NCI-H748 treated with DMSO at 0.1 percent for 48 hours (cell line): ENCODE measurements at regions not wholly inside any gene's neighbourhood (a gene's known extent, or its start where the extent isn't known, plus 50 kb on each side); places are given as distances from the start of the nearest gene placed in this dataset.

ENCODE experiments used
- DNase-seq: peaks from one replicate; lab custom pipeline; 2025; lab: John Stamatoyannopoulos, UW

GRCh38 chrX:57848857-57849256 is 61.4 kb downstream of the ZXDA start:
- DNase-seq = no peak

- DNase-seq = peak; percentile 10
These were observed 87.4 kb downstream of the ZXDA start for GRCh38 chrX:57822818-57823217.

DNA sequence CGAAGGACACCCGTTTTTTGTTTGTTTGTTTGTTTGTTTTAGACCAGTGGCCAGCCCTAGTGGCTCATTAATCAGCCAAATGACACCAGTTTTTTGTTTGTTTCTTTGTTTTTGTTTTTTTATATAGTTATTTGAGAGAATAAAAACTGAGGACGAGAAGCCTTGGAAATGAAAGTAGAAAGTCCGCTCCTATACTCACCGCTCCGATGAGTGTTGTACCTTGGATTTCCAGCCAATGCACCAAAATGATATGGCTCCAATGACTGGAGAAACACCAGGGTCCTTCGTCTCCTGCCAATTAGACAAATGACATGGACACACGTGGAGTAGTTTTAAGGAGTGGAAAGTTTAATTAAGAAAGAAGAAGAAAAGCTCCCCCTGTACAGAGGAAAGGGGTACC is 87.9 kb downstream of the ZXDA start:
- DNase-seq = no peak

DNA sequence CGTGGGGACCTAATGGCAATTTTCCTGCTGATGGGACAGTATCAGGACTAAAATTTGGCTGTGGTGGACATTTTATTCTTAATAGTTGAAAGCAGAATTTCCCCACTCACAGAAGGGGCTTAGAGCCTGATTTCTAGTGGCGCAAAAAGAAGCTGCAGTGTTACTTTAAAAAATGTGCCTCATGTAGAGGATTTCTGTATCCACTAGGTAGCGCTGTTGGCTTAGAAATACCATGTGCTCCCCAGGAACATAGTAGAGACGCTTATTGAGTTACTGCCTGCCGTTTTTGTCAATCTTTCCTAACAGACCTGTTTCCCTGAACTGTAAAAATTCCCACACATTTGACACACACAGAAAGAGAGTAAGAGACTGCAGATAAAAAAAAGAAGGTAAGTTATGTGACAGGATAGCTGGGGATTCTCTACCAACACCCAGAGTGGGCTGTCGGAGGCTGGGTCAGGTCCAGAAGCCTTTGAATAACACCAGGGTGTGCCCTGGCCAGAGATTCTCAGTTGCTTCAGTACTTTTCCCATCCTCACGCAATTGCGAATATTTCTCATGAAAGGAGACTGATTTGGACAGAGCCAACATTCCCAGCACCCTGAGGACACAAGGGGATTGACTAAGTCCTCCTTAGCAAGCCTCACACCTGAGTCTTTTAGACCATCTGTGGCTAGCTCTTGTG is 88.4 kb downstream of the ZXDA start:
- DNase-seq = peak; percentile 71

DNA sequence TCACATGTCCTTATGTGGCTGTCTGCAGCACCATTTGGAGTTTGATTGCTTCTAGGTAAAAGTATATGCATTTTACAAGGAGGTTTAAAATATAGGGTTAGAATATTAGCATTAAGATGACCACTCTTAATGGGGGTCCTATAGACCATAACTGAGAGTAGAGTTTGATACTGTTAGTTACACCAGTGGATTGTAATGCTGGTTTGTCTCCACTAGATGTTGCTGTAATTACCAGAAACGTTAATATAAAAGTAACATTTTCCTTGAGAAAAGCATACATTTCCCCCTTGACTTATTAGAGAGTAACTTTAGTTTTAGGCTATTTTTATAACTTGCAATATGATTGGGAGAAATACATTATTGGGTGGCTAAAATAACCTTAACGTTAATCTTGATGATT is 93.0 kb downstream of the ZXDA start:
- DNase-seq = no peak

DNA sequence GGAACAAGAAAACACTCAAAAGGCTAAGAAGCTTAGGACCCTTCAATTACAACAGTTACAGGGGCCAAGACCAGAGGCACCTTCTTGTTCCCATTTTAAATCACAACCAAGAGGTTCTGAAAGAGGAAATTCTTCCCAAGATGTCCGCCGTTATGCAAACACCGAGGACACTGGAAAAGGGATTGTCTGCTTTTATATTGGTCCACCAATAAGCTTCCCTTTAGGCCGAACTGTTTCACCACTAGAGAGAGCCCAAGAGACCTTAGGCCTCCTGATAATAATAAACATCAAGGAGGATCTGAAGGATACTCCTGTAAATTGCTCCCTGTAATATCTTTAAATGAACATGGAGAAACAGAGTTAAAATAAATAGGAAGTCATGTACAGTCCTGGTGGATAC is 92.6 kb upstream of the NLRP2B start:
- DNase-seq = no peak

- DNase-seq = no peak
These were observed 91.6 kb upstream of the NLRP2B start for GRCh38 chrX:57771689-57772088.

DNA sequence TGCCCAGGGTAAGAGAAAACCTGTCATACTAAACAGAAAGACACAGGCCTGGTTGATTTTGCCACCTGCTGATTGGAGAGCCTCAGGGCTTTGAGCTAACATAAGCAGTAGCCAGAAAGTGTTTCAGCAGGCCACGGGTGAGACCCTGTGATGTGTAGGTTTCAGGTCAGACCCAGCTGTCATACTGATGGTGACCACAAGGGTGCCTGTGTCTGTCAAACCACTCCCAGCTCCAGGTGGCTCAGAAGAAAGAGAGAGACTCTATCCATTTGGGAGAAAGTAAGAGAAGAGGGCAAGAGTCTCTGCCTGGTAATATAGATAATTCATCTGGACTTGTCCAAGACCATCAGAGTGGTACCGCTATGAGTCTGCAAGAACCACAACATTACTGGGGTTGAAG is 72.8 kb upstream of the NLRP2B start:
- no peak for DNase-seq

DNA sequence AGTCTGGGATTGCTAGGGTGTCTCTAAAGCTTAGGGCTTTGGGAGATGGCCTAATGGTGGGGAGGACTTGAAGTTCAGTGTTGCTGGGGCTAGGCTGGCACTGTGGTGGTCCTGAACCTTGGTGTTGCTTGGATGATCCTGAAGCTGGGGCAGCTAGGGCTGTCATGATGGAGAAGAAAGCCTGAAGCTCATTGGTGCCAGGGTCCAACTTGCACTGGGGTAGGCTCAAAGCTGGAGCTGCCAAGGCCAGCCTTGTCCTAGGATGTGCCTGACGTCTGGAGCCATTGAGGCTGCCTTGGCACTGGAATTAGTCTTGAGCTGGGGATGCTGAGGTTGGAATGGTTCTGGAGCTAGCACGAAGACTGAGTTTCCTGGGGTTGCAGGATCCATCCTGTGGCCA is 61.0 kb upstream of the NLRP2B start:
- DNase-seq = no peak

- no peak for DNase-seq
These were observed 57.8 kb upstream of the NLRP2B start for GRCh38 chrX:57737881-57738280.
